Upper lobe of left lung (tissue), 4 donors: ENCODE measurements at regions not wholly inside any gene's neighbourhood (a gene's known extent, or its start where the extent isn't known, plus 50 kb on each side); places are given as distances from the start of the nearest gene placed in this dataset.

Source experiments
- EP300 ChIP-seq, 4 donors: sonication (generic); formaldehyde crosslinking; IDR thresholded peaks; one replicate each; pipeline ENCODE4 v1.5.1; 2017; ENCODE audit warnings: antibody characterized with exemption in 4 of 4, control low read depth in 2 of 4
- POLR2AphosphoS5 ChIP-seq, 2 donors: sonication (generic); formaldehyde crosslinking; IDR thresholded peaks; one replicate each; pipeline ENCODE4 v1.5.1; 2017; ENCODE audit warnings: antibody characterized with exemption in 2 of 2
- TF ChIP-seq, protein P1 (sequence below), 6 experiments: fragments of 450-650 bp in 4 of 6; fragments of 200-600 bp in 2 of 6; sonication (generic) in 2 of 6; IDR thresholded peaks; one replicate each; pipeline ENCODE4 v1.5.1; 2016 to 2019; ENCODE audit warnings: antibody characterized with exemption in 6 of 6

DNA sequence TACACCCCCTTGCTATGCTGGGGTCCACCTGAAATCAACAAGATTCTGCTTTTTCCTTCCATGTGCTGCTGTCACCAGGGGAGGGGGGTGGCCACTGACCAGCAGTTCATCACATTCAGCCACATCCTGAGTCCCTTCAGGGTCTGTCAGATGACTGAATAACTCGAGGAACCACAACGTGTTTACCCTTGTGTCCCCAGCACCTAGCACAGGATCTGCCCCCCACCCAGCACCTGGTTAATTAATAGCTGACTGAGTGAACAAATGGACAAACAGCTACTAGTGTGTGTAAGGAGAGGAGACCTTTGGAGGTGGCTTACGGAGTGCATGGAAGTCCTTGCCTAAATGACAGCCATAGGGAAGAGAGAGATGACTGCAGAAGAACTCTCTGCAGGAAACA is 119.5 kb upstream of the NCAM1 start:
- TF ChIP-seq EP300 (IDR thresholded peaks at IDR 0.05) = no peak
- TF ChIP-seq, protein P1, sequence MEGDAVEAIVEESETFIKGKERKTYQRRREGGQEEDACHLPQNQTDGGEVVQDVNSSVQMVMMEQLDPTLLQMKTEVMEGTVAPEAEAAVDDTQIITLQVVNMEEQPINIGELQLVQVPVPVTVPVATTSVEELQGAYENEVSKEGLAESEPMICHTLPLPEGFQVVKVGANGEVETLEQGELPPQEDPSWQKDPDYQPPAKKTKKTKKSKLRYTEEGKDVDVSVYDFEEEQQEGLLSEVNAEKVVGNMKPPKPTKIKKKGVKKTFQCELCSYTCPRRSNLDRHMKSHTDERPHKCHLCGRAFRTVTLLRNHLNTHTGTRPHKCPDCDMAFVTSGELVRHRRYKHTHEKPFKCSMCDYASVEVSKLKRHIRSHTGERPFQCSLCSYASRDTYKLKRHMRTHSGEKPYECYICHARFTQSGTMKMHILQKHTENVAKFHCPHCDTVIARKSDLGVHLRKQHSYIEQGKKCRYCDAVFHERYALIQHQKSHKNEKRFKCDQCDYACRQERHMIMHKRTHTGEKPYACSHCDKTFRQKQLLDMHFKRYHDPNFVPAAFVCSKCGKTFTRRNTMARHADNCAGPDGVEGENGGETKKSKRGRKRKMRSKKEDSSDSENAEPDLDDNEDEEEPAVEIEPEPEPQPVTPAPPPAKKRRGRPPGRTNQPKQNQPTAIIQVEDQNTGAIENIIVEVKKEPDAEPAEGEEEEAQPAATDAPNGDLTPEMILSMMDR (IDR thresholded peaks at IDR 0.05) = no peak
- TF ChIP-seq POLR2AphosphoS5 (IDR thresholded peaks at IDR 0.05) = no peak
